Testis (tissue), 2 donors: ENCODE measurements at regions not wholly inside any gene's neighbourhood (a gene's known extent, or its start where the extent isn't known, plus 50 kb on each side); places are given as distances from the start of the nearest gene placed in this dataset.

ENCODE experiments used
- CTCF ChIP-seq, 3 experiments: fragments of 450-650 bp in 2 of 3; fragments of 200-600 bp in 1 of 3; sonication (generic) in 1 of 3; IDR thresholded peaks; one replicate each; pipeline ENCODE4 v1.5.1; 2016 to 2019; ENCODE audit warnings: antibody characterized with exemption in 3 of 3, mild to moderate bottlenecking in 2 of 3, moderate library complexity in 1 of 3
- POLR2A ChIP-seq: fragments of 450-650 bp; IDR thresholded peaks from one replicate; pipeline ENCODE4 v1.6.1; 2017; ENCODE audit warnings: antibody characterized with exemption, mild to moderate bottlenecking, moderate library complexity

- TF ChIP-seq CTCF (IDR thresholded peaks at IDR 0.05) (no peak), POLR2A (no peak)
Measured at GRCh38 chr16:77057161-77057774, 133.7 kb upstream of the MON1B start.
